Cardiac muscle cell (in vitro differentiated cells and primary cell): ENCODE measurements at regions not wholly inside any gene's neighbourhood (a gene's known extent, or its start where the extent isn't known, plus 50 kb on each side); places are given as distances from the start of the nearest gene placed in this dataset.

ENCODE experiments used
- DNase-seq, 2 donors: peaks; one replicate each; pipeline versions ENCODE4 v3.0.0 to v3.0.0-alpha.2; 2010 to 2017; ENCODE audit warnings: low read depth in 1 of 2, low spot score in 1 of 2
- H3K27ac ChIP-seq: fragments of 200-600 bp; sonication (generic); 2 replicates; pipeline ENCODE4 v1.5.1; 2016
- H3K27me3 ChIP-seq: fragments of 200-600 bp; sonication (generic); 2 replicates; pipeline ENCODE4 v1.6.0; 2016; ENCODE audit warnings: control low read depth
- H3K36me3 ChIP-seq: fragments of 200-600 bp; sonication (generic); 2 replicates; pipeline ENCODE4 v1.5.1; 2016; ENCODE audit warnings: control low read depth
- H3K4me1 ChIP-seq: fragments of 200-600 bp; sonication (generic); 2 replicates; pipeline ENCODE4 v1.8.1; 2017; ENCODE audit warnings: low read depth, mild to moderate bottlenecking, mixed run types
- H3K4me3 ChIP-seq: fragments of 200-600 bp; sonication (generic); 2 replicates; pipeline ENCODE4 v1.5.1; 2016; ENCODE audit warnings: mild to moderate bottlenecking
- H3K9me3 ChIP-seq: fragments of 200-600 bp; sonication (generic); 2 replicates; pipeline ENCODE4 v1.5.1; 2017; ENCODE audit warnings: low read depth, mild to moderate bottlenecking, control low read depth
- TF ChIP-seq, protein P1 (sequence below): IDR thresholded peaks from 2 replicates; pipeline ENCODE4 v1.5.1; 2012; ENCODE audit warnings: low read depth, mild to moderate bottlenecking, low read length

- Histone ChIP-seq H3K4me3 (no peak overlapping the region), H3K27me3 (peaks cover 15% of the 10 kb centered on the region), H3K36me3 (no peaks in the 10 kb centered on the region), H3K9me3 (no peaks in the 10 kb centered on the region), H3K4me1 (no peaks in the 10 kb centered on the region), H3K27ac (no peak overlapping the region)
- TF ChIP-seq, protein P1, sequence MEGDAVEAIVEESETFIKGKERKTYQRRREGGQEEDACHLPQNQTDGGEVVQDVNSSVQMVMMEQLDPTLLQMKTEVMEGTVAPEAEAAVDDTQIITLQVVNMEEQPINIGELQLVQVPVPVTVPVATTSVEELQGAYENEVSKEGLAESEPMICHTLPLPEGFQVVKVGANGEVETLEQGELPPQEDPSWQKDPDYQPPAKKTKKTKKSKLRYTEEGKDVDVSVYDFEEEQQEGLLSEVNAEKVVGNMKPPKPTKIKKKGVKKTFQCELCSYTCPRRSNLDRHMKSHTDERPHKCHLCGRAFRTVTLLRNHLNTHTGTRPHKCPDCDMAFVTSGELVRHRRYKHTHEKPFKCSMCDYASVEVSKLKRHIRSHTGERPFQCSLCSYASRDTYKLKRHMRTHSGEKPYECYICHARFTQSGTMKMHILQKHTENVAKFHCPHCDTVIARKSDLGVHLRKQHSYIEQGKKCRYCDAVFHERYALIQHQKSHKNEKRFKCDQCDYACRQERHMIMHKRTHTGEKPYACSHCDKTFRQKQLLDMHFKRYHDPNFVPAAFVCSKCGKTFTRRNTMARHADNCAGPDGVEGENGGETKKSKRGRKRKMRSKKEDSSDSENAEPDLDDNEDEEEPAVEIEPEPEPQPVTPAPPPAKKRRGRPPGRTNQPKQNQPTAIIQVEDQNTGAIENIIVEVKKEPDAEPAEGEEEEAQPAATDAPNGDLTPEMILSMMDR: no peak
- peak in 1 of 2 donors; percentile 50 for DNase-seq
Measured at GRCh38 chr11:92399705-92400104, 175.1 kb downstream of the FAT3 start.

GRCh38 chr11:92401520-92401919 is 176.9 kb downstream of the FAT3 start:
- Histone ChIP-seq H3K4me1 (no peaks in the 10 kb centered on the region), H3K27ac (no peak overlapping the region), H3K36me3 (no peaks in the 10 kb centered on the region), H3K4me3 (no peak overlapping the region), H3K27me3 (peaks cover 10% of the 10 kb centered on the region), H3K9me3 (no peaks in the 10 kb centered on the region)
- TF ChIP-seq, protein P1: no peak
- no peak for DNase-seq

- Histone ChIP-seq H3K36me3 (no peaks in the 10 kb centered on the region), H3K27me3 (no peaks in the 10 kb centered on the region), H3K4me1 (no peaks in the 10 kb centered on the region), H3K9me3 (no peaks in the 10 kb centered on the region), H3K27ac (no peak overlapping the region), H3K4me3 (no peak overlapping the region)
- no peak for DNase-seq
- TF ChIP-seq, protein P1: no peak
Measured at GRCh38 chr11:92406472-92406871, 181.9 kb downstream of the FAT3 start.

DNA sequence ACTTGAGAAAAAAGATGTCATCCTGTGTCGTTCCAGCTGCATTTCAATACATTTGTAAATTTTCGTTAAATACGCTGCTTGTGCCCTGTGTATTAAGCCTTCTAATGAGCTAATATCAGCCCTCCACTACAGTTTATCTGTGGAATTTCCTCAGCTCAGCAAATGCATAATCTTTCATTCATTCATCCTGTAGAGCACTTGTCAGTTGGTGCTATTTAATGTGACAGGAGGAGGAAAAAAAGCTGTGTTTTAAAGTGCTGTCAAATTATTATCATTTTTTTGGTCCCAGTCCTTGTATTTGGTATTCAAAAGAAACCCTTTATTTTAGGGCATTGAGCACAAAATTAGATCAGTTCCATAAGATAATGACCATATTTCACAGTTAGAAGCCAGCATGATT is 184.7 kb downstream of the FAT3 start:
- H3K4me1 ChIP-seq: no peaks in the 10 kb centered on the region
- H3K4me3 ChIP-seq: no peak overlapping the region
- TF ChIP-seq, protein P1: no peak
- H3K27me3 ChIP-seq: no peaks in the 10 kb centered on the region
- DNase-seq: no peak
- no peaks in the 10 kb centered on the region for H3K9me3 ChIP-seq
- no peaks in the 10 kb centered on the region for H3K36me3 ChIP-seq
- no peak overlapping the region for H3K27ac ChIP-seq

DNA sequence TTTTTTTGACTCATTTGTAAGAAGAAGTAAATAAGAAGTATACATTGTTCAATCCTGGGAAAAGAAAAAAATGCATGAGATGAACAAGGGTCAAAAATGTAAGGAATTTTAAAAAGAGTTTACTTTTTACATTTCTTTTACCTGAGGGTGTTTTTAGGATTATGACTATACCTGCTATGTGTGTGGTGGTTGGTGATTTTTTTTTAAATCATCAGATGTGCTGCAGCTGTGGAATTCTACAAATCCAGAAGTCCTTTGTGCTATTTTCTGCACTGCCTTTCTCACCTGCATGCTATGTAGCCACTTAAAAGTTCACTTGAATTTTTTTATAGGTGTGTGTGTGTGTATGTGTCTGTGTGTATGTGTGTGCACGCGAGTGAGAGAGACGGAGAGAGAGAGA is 185.3 kb downstream of the FAT3 start:
- H3K27ac ChIP-seq: no peak overlapping the region
- no peaks in the 10 kb centered on the region for H3K36me3 ChIP-seq
- TF ChIP-seq, protein P1: no peak
- H3K27me3 ChIP-seq: no peaks in the 10 kb centered on the region
- H3K4me3 ChIP-seq: no peak overlapping the region
- H3K4me1 ChIP-seq: no peaks in the 10 kb centered on the region
- H3K9me3 ChIP-seq: no peaks in the 10 kb centered on the region
- no peak for DNase-seq

DNA sequence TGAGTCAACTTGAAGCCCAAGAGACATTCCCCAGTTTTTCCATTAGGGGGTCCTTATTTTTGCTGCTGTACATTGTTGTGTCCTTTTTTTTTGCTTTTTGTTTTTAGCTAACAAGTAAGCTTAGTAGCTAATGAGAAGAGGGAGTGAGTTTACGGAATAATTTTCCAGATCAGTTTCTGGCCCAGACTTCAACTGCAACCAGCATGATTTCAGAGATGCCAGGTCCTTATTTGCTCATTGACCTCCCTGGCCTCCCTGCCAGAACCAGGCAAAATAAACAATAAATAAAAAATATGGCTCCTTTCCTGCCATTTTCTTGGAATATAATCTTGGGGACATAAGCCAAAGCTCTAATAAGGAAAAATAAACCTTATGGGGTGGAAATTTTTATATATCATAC is 185.9 kb downstream of the FAT3 start:
- Histone ChIP-seq H3K27me3 (no peaks in the 10 kb centered on the region), H3K4me3 (no peak overlapping the region), H3K27ac (no peak overlapping the region), H3K9me3 (no peaks in the 10 kb centered on the region), H3K4me1 (no peaks in the 10 kb centered on the region), H3K36me3 (no peaks in the 10 kb centered on the region)
- TF ChIP-seq, protein P1: no peak
- DNase-seq: no peak
